ENCODE measurements at regions not wholly inside any gene's neighbourhood (a gene's known extent, or its start where the extent isn't known, plus 50 kb on each side); places are given as distances from the start of the nearest gene placed in this dataset.
"Not testable (repeated sequence)": the region's sequence is repeated elsewhere in the genome, so short reads cannot be mapped to it uniquely, and the experiment has no call there.

- no peak for DNase-seq
These were observed 306.7 kb downstream of the EPB41L4A start for GRCh38 chr5:112112346-112112745.

DNA sequence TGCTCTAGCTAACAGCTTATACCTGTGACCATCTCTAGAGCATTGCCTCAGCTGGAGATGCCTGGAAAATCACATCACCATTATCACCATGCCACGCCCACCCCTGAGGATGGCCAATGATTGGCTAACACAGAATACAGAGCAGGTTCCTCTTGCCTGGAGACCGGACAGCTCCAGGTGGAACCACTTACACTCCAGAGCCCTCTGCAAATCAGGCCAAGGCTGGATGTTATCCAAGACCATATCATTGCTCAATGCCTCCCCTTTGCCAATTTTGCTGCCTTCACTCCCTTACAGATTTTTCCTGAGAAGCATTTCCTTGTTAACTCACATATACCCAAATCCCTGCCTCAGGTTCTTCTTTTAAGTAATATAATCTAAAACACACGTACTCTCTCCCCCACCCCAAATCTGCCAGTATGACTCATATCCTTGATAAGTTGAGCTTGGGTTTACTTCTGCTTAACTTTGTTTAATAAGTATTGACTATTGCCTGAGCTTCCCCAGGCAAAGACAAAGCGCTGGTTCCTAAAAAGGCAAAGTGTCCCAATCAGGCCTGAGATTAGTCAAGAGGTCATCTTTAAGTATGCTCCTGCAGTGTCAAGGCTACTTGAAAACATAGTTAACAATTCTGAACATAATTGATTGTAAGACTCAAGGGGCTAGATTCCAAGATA lies 309.6 kb downstream of the EPB41L4A start:
- DNase-seq: no peak

DNA sequence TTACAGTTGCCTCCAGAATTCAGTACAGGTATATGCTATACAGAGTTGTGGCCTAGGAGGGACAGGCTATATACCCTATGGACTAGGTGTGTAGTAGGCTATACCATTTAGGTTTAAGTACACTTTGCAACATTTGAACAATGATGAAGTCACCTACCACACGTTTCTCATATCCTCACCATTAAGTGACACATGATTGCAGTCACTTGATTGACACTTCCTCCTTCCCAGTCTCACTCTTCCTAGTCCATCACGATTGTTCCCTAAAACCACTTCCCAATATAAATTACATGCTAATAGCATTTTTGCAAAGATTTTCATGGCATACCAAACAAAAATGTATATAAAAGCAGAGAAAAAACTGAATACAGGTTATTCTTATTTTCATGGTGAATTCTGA lies 312.2 kb downstream of the EPB41L4A start:
- DNase-seq: no peak

DNA sequence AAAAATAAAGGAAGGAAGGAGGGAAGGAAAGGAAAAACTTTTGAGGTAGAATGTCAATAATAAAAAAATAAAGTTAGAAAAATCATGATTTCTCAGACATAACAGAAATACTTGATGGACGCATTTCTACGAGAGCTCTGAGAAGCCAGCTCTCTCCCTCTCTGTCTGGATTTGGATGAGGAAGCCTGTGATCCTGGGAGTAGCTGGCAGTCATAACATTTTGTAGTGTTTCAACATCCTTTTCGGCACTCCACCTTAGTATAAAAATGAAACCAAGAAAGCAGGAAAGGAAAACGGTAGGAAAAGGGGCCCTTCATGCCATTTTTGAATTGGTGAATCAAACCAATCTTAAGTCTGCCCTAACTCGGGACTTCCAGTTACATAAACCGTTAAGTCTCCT lies 321.3 kb downstream of the EPB41L4A start:
- no peak for DNase-seq

DNA sequence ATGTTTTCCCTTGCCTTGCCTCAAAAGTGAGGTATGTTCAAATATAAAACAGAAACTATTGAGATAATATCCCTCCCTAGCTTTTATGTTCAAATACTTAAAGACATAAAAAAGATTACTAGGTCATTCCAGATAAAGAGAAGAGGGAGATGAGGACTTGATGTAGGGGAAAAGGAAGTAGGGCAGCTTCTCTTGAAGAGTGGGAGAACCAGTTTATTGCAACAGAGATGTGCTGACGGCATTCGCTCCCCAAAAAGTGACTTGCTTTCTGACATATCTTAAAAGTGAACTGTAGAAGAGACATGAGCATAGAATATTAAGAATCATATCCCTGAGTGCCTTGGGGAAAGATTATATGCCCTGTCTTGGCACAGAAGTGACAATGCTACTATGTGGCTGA lies 330.2 kb upstream of the NREP start:
- DNase-seq: no peak

- DNase-seq: no peak
These were observed 329.7 kb upstream of the NREP start for GRCh38 chr5:112086740-112087139.

DNA sequence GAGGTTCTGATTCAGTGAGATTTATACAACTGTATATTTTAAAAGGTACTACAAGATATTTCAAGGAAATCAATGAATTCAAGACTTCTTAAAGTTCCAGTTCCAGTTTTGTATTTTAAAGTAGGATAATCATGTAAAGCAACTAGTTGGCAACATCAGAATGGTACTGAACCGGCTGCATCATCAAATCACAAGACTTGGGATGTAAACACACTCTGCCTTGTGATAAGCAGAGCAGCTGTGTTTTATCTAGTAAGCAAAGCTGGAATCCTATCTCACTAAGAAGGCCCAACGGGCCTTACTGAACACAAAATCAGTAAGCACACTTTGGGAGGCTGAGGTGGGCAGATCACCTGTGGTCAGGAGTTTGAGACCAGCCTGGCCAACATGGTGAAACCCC lies 327.2 kb upstream of the NREP start:
- no peak for DNase-seq

DNA sequence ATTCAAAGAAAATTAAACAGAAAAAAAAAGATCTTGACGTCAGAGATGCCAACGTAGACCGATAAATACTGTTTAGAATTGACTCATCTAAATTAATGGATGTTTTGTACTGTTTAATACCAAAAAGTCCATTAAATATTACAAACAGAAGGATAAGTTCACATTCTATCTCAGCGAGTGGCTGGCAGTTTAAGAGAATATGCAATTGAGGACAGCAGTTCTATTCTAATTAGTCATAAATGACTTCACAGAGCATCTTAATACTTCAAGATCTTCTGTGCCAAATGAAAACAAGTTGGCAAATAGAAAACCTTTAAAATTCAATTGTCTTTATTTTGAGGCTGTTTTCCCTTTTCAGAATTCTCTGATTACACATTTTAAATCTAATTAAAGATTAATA lies 326.6 kb upstream of the NREP start:
- no peak for DNase-seq

DNA sequence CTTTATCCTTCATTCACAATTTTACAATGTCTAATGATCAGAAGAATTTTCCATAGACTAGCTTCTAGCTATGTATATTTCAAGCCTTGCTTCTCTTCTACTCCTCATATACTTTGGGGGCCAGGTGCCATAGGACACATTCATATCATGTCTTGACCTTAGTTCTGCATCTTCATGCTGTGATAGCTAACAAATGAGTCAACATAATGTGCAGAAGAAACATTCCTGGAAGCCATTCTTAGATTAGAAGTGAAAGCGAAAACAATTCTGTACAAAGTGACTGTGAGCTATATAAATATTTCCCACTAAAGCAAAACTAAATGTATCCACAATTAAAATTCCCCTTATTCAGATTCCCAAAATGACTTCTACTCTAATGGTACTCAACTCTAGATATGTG lies 320.2 kb upstream of the NREP start:
- no peak for DNase-seq

GRCh38 chr5:112070022-112070421 lies 313.0 kb upstream of the NREP start:
- no peak for DNase-seq

DNA sequence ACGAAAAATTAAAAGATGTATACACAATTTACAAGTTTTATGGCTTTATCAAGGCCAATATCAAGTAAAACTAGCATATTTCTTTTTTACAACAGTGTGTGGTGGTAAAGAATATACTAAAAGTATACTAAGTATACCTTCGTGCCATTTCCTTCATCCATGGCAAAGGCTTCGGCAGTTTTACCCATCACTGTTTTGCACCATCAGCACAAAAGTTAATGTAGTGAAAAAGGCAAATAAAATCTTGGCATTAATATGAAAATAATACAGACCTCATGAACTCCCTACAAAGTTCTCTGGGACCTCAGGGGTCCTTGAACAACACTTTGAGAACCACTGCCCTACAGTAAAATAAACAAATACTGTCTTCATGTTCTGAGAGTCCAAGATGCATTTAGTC lies 312.3 kb upstream of the NREP start:
- no peak for DNase-seq

DNA sequence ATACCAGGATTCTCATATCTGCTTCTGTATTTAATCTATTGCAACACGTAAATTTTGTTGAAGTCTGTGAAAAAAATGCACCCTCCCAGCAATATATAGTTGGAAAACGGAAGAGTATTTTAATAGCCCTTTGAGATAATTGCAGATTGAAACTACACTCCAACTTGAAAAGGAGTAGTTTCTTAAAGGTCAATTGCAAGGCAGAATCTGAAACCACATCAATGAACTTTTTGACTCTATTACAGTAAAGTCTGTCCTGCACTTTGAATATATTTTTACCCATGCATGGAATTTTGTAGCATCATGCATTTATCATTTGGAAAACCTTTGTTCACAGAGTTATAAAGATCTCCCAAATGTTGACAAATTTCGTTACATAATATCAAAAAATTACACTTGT lies 311.6 kb upstream of the NREP start:
- no peak for DNase-seq

DNA sequence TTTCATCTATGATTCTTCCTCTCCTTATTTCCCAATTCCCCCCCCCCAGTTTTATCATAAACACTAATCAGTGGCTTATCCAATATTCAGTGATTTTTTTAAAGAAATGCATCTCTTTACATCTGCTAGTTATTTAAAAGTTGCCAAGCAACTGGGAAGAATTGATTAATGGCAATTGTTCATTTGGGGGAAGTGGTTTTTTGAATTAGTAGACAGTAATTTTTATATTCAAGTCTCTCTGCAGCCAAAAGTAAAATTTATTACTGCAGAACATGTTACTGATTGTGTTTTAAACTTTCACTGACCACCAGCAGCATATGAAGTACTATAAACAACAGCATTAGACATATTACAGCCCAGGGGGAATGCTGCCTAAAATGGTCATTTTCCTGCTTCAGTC lies 308.8 kb upstream of the NREP start:
- no peak for DNase-seq

DNA sequence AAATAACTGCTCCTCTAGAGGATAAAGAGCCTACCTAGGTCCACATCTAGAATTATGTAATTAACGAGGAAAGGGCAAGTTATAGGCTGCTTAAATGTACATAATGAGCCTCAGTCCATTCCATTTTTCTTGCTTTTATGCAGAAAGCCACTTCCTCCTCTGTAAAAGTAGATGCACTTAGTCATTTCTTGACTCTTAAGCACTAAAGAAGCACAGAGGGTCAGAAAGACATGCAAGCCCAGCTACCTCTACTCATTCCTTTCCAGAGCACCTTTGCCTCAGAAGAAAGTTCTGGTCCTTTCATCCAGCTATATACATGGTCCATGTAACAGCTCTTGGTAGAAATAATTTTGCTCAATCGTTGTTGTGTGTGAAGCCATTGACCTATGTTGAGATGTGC lies 308.0 kb upstream of the NREP start:
- DNase-seq: no peak

DNA sequence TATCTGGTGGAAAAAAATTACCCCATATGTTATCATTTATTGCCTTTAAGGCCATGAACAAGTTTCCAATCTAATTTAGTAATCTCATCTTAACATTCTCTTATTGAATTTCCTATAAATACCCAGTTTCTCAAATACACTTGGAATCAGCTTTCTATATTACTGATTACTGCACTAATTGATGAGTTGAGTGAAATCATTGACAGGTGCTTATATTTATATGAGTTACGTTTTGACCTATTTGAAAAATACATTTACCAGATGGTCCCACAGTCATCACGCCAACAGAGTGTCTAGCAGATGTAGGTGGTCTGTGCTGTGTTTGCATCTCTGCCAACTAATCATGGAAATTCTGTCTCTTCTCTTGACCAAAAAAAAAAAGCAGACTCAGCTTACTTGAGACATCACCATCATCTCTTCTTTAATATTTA lies 307.3 kb upstream of the NREP start:
- peak; percentile 3 for DNase-seq

DNA sequence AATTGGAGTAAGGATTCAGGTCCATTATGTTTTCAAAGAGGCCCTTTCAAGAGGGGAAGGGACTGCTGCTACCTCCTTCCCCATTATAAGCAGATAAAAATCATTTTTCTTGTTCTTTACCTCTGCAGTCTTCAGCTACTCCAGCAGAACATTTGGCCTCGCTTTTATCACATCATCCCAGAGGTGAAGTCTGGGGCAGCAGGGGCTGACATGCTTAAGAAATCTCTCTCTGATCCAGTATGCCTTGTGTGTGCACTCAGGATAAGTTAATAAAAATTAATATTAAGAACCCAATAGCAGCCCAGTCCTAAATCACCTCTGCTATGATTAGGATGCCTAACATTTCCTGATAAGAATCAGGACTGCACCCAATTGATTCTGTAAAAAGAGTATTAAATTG lies 306.9 kb upstream of the NREP start:
- DNase-seq: no peak

DNA sequence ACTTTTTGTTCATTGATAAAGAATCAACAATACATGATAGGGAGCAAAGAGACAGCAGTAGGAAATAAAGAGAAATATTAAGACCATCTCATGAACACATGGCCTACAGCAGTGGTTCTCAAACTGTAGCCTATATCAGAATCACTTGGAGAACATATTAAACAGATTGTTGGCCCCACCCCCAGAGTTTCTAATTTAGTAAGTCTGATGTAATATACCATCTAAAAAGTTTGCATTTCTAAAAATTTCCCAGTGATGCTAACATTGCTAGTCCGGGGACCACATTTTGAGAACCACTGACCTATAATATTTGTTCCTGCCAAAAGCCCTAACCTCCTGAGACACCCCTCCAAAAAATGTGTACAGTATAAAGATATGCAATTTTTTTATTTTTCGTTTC lies 306.2 kb upstream of the NREP start:
- no peak for DNase-seq

DNA sequence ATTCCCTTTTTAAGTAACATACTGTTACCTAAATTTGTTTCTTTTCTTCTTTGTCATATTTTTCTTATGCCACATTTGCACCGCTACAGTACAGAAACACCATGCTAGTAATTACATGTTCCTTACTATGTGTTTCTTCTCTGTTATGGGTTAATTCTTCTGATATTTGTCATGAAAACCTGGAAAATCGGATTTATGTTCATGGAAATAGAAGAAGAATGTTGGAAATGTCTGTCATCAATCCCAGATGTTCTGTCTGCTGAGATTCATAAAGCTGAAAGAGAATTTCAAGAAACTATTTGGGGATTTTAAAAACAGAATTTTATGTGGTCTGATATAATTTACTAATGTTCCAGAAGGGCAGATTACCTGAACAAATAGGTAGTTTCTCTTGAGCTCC lies 305.2 kb upstream of the NREP start:
- DNase-seq: no peak

DNA sequence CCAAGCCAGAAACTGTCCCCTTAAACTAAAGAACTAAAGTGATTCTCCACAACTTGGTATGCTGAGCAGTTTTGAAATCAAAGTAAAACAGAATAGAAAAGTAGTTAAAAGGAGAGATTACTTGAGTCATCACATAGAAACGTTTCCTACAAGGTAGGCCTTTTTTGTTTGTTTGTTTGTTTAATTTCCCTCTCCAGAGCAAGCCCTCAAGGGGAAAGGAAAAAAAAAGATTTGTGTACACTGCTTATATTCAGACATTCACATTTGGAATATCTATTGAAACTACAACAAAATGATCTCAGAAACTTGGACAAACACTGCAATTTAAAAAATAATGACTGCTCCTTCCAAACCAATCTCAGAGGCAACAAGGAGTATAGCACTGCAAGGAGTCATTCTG lies 304.7 kb upstream of the NREP start:
- DNase-seq: no peak

GRCh38 chr5:112059579-112060135 lies 302.7 kb upstream of the NREP start:
- no peak for DNase-seq

GRCh38 chr5:112049738-112050137 lies 292.7 kb upstream of the NREP start:
- no peak for DNase-seq

DNA sequence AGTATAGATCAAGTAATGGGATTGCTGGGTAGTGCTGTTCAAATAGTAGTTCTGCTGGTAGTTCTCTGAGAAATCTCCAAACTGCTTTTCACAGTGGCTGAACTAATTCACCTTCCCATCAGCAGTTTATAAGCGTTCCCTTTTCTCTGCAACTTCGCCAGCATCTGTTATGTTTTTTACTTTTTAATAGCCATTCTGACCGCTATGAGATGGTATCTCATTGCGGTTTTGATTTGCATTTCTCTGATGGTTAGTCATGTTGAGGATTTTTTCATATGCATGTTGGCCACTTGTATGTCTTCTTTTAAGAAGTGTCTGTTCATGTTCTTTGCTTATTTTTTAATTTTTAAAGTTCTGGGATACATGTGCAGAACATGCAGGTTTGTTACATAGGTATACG lies 279.2 kb upstream of the NREP start:
- DNase-seq: no peak

- no peak for DNase-seq
These were observed 277.5 kb upstream of the NREP start for GRCh38 chr5:112034421-112034979.

DNA sequence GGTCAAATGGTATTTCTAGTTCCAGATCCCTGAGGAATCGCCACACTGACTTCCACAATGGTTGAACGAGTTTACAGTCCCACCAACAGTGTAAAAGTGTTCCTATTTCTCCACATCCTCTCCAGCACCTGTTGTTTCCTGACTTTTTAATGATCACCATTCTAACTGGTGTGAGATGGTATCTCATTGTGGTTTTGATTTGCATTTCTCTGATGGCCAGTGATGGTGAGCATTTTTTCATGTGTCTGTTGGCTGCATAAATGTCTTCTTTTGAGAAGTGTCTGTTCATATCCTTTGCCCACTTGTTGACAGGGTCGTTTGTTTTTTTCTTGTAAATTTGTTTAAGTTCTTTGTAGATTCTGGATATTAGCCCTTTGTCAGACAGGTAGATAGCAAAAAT lies 269.9 kb upstream of the NREP start:
- not testable (repeated sequence) for DNase-seq

- no peak for DNase-seq
These were observed 268.8 kb upstream of the NREP start for GRCh38 chr5:112025757-112026156.

Measured in NCI-H2171 (cell line).